ENCODE measurements at regions not wholly inside any gene's neighbourhood (a gene's known extent, or its start where the extent isn't known, plus 50 kb on each side); places are given as distances from the start of the nearest gene placed in this dataset.
"Not testable (repeated sequence)": the region's sequence is repeated elsewhere in the genome, so short reads cannot be mapped to it uniquely, and the experiment has no call there.

- no peak for FAIRE-seq
These were observed 784.5 kb downstream of the TBL1XR1 start for GRCh38 chr3:176412771-176413170.

- no peak for FAIRE-seq
These were observed 793.8 kb downstream of the TBL1XR1 start for GRCh38 chr3:176403531-176403930.

- FAIRE-seq = no peak
These were observed 796.1 kb downstream of the TBL1XR1 start for GRCh38 chr3:176401211-176401610.

GRCh38 chr3:176399193-176399592 lies 798.1 kb downstream of the TBL1XR1 start:
- FAIRE-seq = no peak

- no peak for FAIRE-seq
These were observed 802.0 kb downstream of the TBL1XR1 start for GRCh38 chr3:176395240-176395639.

- no peak for FAIRE-seq
These were observed 818.5 kb downstream of the TBL1XR1 start for GRCh38 chr3:176378789-176379188.

- FAIRE-seq = no peak
These were observed 820.8 kb downstream of the TBL1XR1 start for GRCh38 chr3:176376531-176376930.

- no peak for FAIRE-seq
These were observed 821.8 kb downstream of the TBL1XR1 start for GRCh38 chr3:176375519-176375918.

GRCh38 chr3:176362191-176362731 lies 835.0 kb downstream of the TBL1XR1 start:
- no peak for FAIRE-seq

GRCh38 chr3:176359211-176359610 lies 838.1 kb downstream of the TBL1XR1 start:
- FAIRE-seq = no peak

GRCh38 chr3:176357891-176358290 lies 839.4 kb downstream of the TBL1XR1 start:
- FAIRE-seq = peak; percentile 85

GRCh38 chr3:176354843-176355242 lies 842.4 kb downstream of the TBL1XR1 start:
- FAIRE-seq = no peak

GRCh38 chr3:176352716-176353334 lies 844.5 kb downstream of the TBL1XR1 start:
- no peak for FAIRE-seq

GRCh38 chr3:176351408-176351807 lies 845.9 kb downstream of the TBL1XR1 start:
- no peak for FAIRE-seq

GRCh38 chr3:176349706-176350105 lies 847.6 kb downstream of the TBL1XR1 start:
- no peak for FAIRE-seq

- no peak for FAIRE-seq
These were observed 849.7 kb downstream of the TBL1XR1 start for GRCh38 chr3:176347424-176348146.

- no peak for FAIRE-seq
These were observed 855.3 kb downstream of the TBL1XR1 start for GRCh38 chr3:176341963-176342362.

- no peak for FAIRE-seq
These were observed 868.6 kb downstream of the TBL1XR1 start for GRCh38 chr3:176328666-176329065.

- FAIRE-seq = no peak
These were observed 869.1 kb downstream of the TBL1XR1 start for GRCh38 chr3:176328198-176328597.

GRCh38 chr3:176326894-176327490 lies 870.3 kb downstream of the TBL1XR1 start:
- not testable (repeated sequence) for FAIRE-seq

GRCh38 chr3:176321532-176321931 lies 875.8 kb downstream of the TBL1XR1 start:
- FAIRE-seq = not testable (repeated sequence)

GRCh38 chr3:176321099-176321498 lies 876.2 kb downstream of the TBL1XR1 start:
- FAIRE-seq = no peak

- no peak for FAIRE-seq
These were observed 883.9 kb downstream of the TBL1XR1 start for GRCh38 chr3:176313426-176313825.

- no peak for FAIRE-seq
These were observed 886.6 kb downstream of the TBL1XR1 start for GRCh38 chr3:176310641-176311040.

Data from colon (tissue), 2 donors.